H9 (cell line): ENCODE measurements at regions not wholly inside any gene's neighbourhood (a gene's known extent, or its start where the extent isn't known, plus 50 kb on each side); places are given as distances from the start of the nearest gene placed in this dataset.

Source experiments
- DNase-seq: peaks from one replicate; pipeline ENCODE4 v3.0.0-alpha.2; 2017
- H2AFZ ChIP-seq: one replicate; pipeline ENCODE4 v1.6.1; 2013; ENCODE audit warnings: mild to moderate bottlenecking, low read length, control low read depth, moderate library complexity
- H2AK5ac ChIP-seq: 2 replicates; pipeline ENCODE4 v1.6.1; 2013; ENCODE audit warnings: low read length, control low read depth, mixed read lengths; ENCODE audit not compliant: insufficient read length
- H2BK120ac ChIP-seq: one replicate; pipeline ENCODE4 v1.6.1; 2013; ENCODE audit warnings: low read depth, mild to moderate bottlenecking, low read length, control low read depth, inconsistent platforms; ENCODE audit not compliant: poor library complexity, severe bottlenecking
- H2BK12ac ChIP-seq: 2 replicates; pipeline ENCODE4 v1.6.1; 2013; ENCODE audit warnings: low read length, control low read depth, mixed read lengths, low read depth; ENCODE audit not compliant: insufficient read length
- H2BK15ac ChIP-seq: 2 replicates; pipeline ENCODE4 v1.6.1; 2013; ENCODE audit warnings: low read depth, low read length, control low read depth
- H2BK20ac ChIP-seq: one replicate; pipeline ENCODE4 v1.6.1; 2013; ENCODE audit warnings: low read depth, mild to moderate bottlenecking, low read length, control low read depth, inconsistent platforms; ENCODE audit not compliant: poor library complexity, severe bottlenecking
- H2BK5ac ChIP-seq: 2 replicates; pipeline ENCODE4 v1.6.1; 2013; ENCODE audit warnings: low read length, control low read depth, mixed read lengths; ENCODE audit not compliant: insufficient read length
- H3K14ac ChIP-seq: 2 replicates; pipeline ENCODE4 v1.6.1; 2013; ENCODE audit warnings: low read length, control low read depth; ENCODE audit not compliant: insufficient read depth
- H3K18ac ChIP-seq: 2 replicates; pipeline ENCODE4 v1.6.1; 2013; ENCODE audit warnings: low read depth, mild to moderate bottlenecking, mixed read lengths, low read length, control low read depth; ENCODE audit not compliant: insufficient read length
- H3K23ac ChIP-seq: 2 replicates; pipeline ENCODE4 v1.6.1; 2013; ENCODE audit warnings: low read length, control low read depth, mixed read lengths, low read depth; ENCODE audit not compliant: insufficient read length
- H3K23me2 ChIP-seq: 2 replicates; pipeline ENCODE4 v1.6.1; 2013; ENCODE audit warnings: low read depth, mild to moderate bottlenecking, mixed read lengths, low read length, control low read depth; ENCODE audit not compliant: insufficient read length, poor library complexity, severe bottlenecking
- H3K27ac ChIP-seq: 2 replicates; pipeline ENCODE4 v1.5.1; 2013; ENCODE audit warnings: low read length, control low read depth, mixed read lengths, low read depth; ENCODE audit not compliant: insufficient read length
- H3K27me3 ChIP-seq: 2 replicates; pipeline ENCODE4 v1.6.1; 2013; ENCODE audit warnings: low read length, control low read depth, inconsistent platforms; ENCODE audit not compliant: insufficient read depth
- H3K4ac ChIP-seq: 2 replicates; pipeline ENCODE4 v1.6.1; 2013; ENCODE audit warnings: low read depth, mild to moderate bottlenecking, control low read depth, inconsistent platforms, low read length, moderate library complexity
- H3K4me1 ChIP-seq: 2 replicates; pipeline ENCODE4 v1.6.1; 2013; ENCODE audit warnings: low read length, control low read depth, inconsistent platforms; ENCODE audit not compliant: insufficient read depth
- H3K4me2 ChIP-seq: 2 replicates; pipeline ENCODE4 v1.6.1; 2013; ENCODE audit warnings: low read length, control low read depth, mixed read lengths; ENCODE audit not compliant: insufficient read length, insufficient read depth
- H3K56ac ChIP-seq: 2 replicates; pipeline ENCODE4 v1.6.1; 2013; ENCODE audit warnings: low read depth, mild to moderate bottlenecking, mixed read lengths, low read length, control low read depth; ENCODE audit not compliant: insufficient read length
- H3K79me1 ChIP-seq: 2 replicates; pipeline ENCODE4 v1.6.1; 2013; ENCODE audit warnings: low read depth, mild to moderate bottlenecking, moderate library complexity, low read length, control low read depth, inconsistent platforms; ENCODE audit not compliant: insufficient read depth, poor library complexity, severe bottlenecking
- H3K79me2 ChIP-seq: 2 replicates; pipeline ENCODE4 v1.6.1; 2013; ENCODE audit warnings: low read length, control low read depth, inconsistent platforms; ENCODE audit not compliant: insufficient read depth
- H3K9ac ChIP-seq: 2 replicates; pipeline ENCODE4 v1.6.1; 2013; ENCODE audit warnings: low read length, control low read depth, mixed read lengths; ENCODE audit not compliant: insufficient read length; ENCODE audit errors: extremely low read depth
- H3K9me3 ChIP-seq: one replicate; pipeline ENCODE4 v1.6.1; 2013; ENCODE audit warnings: low read depth, low read length, inconsistent platforms; ENCODE audit not compliant: control insufficient read depth
- H3T11ph ChIP-seq: one replicate; pipeline ENCODE4 v1.6.1; 2013; ENCODE audit warnings: mild to moderate bottlenecking, low read length, control low read depth, inconsistent platforms
- H4K20me1 ChIP-seq: one replicate; pipeline ENCODE4 v1.6.1; 2013; ENCODE audit not compliant: control insufficient read depth, insufficient read length, insufficient read depth
- H4K5ac ChIP-seq: 2 replicates; pipeline ENCODE4 v1.6.1; 2013; ENCODE audit warnings: low read depth, mild to moderate bottlenecking, mixed read lengths, low read length, control low read depth; ENCODE audit not compliant: insufficient read length
- H4K8ac ChIP-seq: replicated peaks from 2 replicates; pipeline ENCODE4 v1.6.1; 2013; ENCODE audit warnings: low read length, control low read depth, mixed read lengths, low read depth; ENCODE audit not compliant: insufficient read length
- H4K91ac ChIP-seq: 2 replicates; pipeline ENCODE4 v1.6.1; 2013; ENCODE audit warnings: low read depth, mild to moderate bottlenecking, moderate library complexity, mixed read lengths, low read length, control low read depth; ENCODE audit not compliant: insufficient read length
- H3K27ac Mint-ChIP-seq, 3 experiments: 2 replicates in 2 of 3; 3 replicates in 1 of 3; pipeline ENCODE4 v1.8.0; 2020 to 2021; ENCODE audit warnings: mixed read lengths in 3 of 3, mild to moderate bottlenecking in 1 of 3, moderate library complexity in 1 of 3
- H3K27me3 Mint-ChIP-seq: 2 replicates; pipeline ENCODE4 v1.8.0; 2021; ENCODE audit warnings: low read depth, mild to moderate bottlenecking, moderate library complexity, mixed read lengths
- H3K36me3 Mint-ChIP-seq, 3 experiments: 2 replicates in 2 of 3; 3 replicates in 1 of 3; pipeline ENCODE4 v1.8.0; 2020 to 2021; ENCODE audit warnings: low read depth in 3 of 3, mixed read lengths in 3 of 3; ENCODE audit not compliant: insufficient read depth in 1 of 3
- H3K4me1 Mint-ChIP-seq, 2 experiments: 2 replicates each; pipeline ENCODE4 v1.8.0; 2020; ENCODE audit warnings: mixed read lengths in 2 of 2
- H3K4me3 Mint-ChIP-seq, 2 experiments: 2 replicates in 1 of 2; 3 replicates in 1 of 2; pipeline ENCODE4 v1.8.0; 2020 to 2021; ENCODE audit warnings: mild to moderate bottlenecking in 2 of 2, mixed read lengths in 2 of 2, moderate library complexity in 1 of 2
- H3K9me3 Mint-ChIP-seq, 2 experiments: 2 replicates in 1 of 2; 3 replicates in 1 of 2; pipeline ENCODE4 v1.8.0; 2020; ENCODE audit warnings: mild to moderate bottlenecking in 2 of 2, mixed read lengths in 2 of 2, moderate library complexity in 1 of 2
- TF ChIP-seq, protein P1 (sequence below): fragments of 200-600 bp; sonication (generic); conservative IDR thresholded peaks from 3 replicates; pipeline ENCODE4 v1.8.0; 2021; ENCODE audit warnings: antibody characterized with exemption, mild to moderate bottlenecking

DNA sequence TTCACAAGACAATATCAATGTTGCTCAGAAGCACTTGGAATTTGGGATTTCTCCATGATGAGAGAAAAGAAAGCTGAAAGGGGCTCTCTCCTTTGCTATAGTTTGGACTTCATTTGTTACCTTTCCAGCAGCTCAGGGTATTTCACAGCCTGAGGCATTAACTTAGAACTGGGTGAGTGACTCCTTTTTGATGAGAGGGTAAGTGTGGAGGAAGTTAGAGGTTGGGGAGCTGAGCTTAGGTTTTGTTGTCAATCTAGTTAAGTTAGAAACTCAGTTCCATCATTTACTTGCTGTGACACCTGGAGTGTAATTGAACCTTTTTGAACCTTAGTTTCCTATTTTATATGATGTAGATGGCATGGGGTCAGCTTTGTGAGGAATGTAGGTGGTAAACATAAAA lies 359.1 kb downstream of the PDCD6IP start:
- Histone ChIP-seq H3K18ac (no peak overlapping the region), H3T11ph (no peak overlapping the region), H3K9ac (no peak overlapping the region), H3K27ac (no peak overlapping the region), H2BK15ac (no peak overlapping the region), H4K5ac (no peak overlapping the region), H2AK5ac (no peak overlapping the region), H3K4me2 (no peak overlapping the region), H3K4me1 (no peaks in the 10 kb centered on the region), H2BK120ac (no peak overlapping the region), H3K23me2 (no peaks in the 10 kb centered on the region), H2AFZ (no peak overlapping the region), H3K79me2 (no peaks in the 10 kb centered on the region), H3K56ac (no peak overlapping the region), H2BK12ac (no peak overlapping the region), H3K79me1 (no peaks in the 10 kb centered on the region), H3K4ac (no peak overlapping the region), H3K23ac (no peak overlapping the region), H3K14ac (no peak overlapping the region), H4K8ac (no peak overlapping the region), H4K91ac (no peak overlapping the region), H4K20me1 (no peaks in the 10 kb centered on the region), H2BK20ac (no peak overlapping the region), H3K9me3 (no peaks in the 10 kb centered on the region), H3K27me3 (no peaks in the 10 kb centered on the region), H2BK5ac (no peak overlapping the region)
- Mint-ChIP-seq H3K27me3 (no peaks in the 10 kb centered on the region), H3K4me3 (no peak overlapping the region), H3K27ac (0 out of 7 replicates have a peak overlapping the region, but pooled peaks of 1 of the 3 experiments have one; percentile 10), H3K4me1 (peaks cover 3 to 4% of the 10 kb centered on the region in 2 experiments; a peak in 3 of 4 replicates), H3K36me3 (no peaks in the 10 kb centered on the region; a peak in 1 of 7 replicates), H3K9me3 (no peaks in the 10 kb centered on the region; a peak in 2 of 5 replicates)
- TF ChIP-seq, protein P1, sequence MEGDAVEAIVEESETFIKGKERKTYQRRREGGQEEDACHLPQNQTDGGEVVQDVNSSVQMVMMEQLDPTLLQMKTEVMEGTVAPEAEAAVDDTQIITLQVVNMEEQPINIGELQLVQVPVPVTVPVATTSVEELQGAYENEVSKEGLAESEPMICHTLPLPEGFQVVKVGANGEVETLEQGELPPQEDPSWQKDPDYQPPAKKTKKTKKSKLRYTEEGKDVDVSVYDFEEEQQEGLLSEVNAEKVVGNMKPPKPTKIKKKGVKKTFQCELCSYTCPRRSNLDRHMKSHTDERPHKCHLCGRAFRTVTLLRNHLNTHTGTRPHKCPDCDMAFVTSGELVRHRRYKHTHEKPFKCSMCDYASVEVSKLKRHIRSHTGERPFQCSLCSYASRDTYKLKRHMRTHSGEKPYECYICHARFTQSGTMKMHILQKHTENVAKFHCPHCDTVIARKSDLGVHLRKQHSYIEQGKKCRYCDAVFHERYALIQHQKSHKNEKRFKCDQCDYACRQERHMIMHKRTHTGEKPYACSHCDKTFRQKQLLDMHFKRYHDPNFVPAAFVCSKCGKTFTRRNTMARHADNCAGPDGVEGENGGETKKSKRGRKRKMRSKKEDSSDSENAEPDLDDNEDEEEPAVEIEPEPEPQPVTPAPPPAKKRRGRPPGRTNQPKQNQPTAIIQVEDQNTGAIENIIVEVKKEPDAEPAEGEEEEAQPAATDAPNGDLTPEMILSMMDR, result no peak
- no peak for DNase-seq
